Gastrocnemius medialis (tissue), 4 donors: ENCODE measurements at regions not wholly inside any gene's neighbourhood (a gene's known extent, or its start where the extent isn't known, plus 50 kb on each side); places are given as distances from the start of the nearest gene placed in this dataset.

Source experiments
- POLR2A ChIP-seq, 2 donors: fragments of 450-650 bp; IDR thresholded peaks; one replicate each; pipeline ENCODE4 v1.6.1; 2017; ENCODE audit warnings: antibody characterized with exemption in 2 of 2, mild to moderate bottlenecking in 2 of 2, moderate library complexity in 2 of 2
- TF ChIP-seq, protein P1 (sequence below), 5 experiments: fragments of 450-650 bp in 3 of 5; fragments of 200-600 bp in 2 of 5; sonication (generic) in 2 of 5; IDR thresholded peaks in 4 of 5; conservative IDR thresholded peaks in 1 of 5; 1 replicate in 4 of 5; 2 replicates in 1 of 5; pipeline ENCODE4 v1.5.1; 2016 to 2019; ENCODE audit warnings: antibody characterized with exemption in 5 of 5, mild to moderate bottlenecking in 3 of 5, moderate library complexity in 3 of 5

DNA sequence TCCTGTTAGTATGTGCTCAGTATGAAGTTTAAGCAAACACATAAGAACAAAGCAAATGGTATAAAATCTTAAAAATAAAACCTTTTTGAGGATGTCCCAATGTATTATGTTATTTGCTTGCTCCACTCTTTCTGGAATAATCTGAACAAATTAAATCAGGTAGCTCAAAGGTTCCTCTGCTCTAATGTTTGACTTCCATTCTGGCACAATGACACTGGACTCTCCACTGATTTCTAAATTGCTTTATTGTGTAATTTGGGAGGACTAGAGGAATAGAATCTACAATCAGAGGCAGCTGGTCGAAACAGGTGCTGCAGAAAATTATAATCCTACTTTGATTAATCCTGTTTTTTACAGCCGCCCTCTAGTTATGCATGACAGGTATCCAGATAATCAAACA lies 523.7 kb upstream of the FOXG1 start:
- TF ChIP-seq POLR2A (IDR thresholded peaks at IDR 0.05): no peak
- TF ChIP-seq, protein P1, sequence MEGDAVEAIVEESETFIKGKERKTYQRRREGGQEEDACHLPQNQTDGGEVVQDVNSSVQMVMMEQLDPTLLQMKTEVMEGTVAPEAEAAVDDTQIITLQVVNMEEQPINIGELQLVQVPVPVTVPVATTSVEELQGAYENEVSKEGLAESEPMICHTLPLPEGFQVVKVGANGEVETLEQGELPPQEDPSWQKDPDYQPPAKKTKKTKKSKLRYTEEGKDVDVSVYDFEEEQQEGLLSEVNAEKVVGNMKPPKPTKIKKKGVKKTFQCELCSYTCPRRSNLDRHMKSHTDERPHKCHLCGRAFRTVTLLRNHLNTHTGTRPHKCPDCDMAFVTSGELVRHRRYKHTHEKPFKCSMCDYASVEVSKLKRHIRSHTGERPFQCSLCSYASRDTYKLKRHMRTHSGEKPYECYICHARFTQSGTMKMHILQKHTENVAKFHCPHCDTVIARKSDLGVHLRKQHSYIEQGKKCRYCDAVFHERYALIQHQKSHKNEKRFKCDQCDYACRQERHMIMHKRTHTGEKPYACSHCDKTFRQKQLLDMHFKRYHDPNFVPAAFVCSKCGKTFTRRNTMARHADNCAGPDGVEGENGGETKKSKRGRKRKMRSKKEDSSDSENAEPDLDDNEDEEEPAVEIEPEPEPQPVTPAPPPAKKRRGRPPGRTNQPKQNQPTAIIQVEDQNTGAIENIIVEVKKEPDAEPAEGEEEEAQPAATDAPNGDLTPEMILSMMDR (IDR thresholded peaks at IDR 0.05 in 4 of 5, conservative IDR thresholded peaks at IDR 0.05 in 1 of 5): no peak
